ENCODE measurements at regions not wholly inside any gene's neighbourhood (a gene's known extent, or its start where the extent isn't known, plus 50 kb on each side); places are given as distances from the start of the nearest gene placed in this dataset.

DNA sequence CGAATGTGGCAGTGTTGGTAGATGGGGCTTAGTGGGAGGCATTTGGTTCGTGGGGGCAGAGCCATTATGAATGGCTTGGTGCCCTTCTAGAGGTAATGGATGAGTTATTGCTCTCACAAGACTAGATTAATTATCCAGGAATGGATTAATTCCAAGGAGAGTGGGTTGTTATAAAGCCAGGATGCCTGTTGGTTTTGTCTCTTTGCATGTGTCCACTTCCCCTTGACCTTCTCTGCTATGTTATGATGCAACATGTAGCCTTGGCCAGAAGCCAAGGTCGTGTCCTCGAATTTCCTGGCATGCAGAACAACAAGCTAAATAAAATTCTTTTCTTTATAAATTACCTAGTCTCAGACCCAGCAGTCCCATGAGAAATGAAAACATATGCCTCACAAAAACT lies 111.2 kb upstream of the PLS3 start:
- TF ChIP-seq, protein P1, sequence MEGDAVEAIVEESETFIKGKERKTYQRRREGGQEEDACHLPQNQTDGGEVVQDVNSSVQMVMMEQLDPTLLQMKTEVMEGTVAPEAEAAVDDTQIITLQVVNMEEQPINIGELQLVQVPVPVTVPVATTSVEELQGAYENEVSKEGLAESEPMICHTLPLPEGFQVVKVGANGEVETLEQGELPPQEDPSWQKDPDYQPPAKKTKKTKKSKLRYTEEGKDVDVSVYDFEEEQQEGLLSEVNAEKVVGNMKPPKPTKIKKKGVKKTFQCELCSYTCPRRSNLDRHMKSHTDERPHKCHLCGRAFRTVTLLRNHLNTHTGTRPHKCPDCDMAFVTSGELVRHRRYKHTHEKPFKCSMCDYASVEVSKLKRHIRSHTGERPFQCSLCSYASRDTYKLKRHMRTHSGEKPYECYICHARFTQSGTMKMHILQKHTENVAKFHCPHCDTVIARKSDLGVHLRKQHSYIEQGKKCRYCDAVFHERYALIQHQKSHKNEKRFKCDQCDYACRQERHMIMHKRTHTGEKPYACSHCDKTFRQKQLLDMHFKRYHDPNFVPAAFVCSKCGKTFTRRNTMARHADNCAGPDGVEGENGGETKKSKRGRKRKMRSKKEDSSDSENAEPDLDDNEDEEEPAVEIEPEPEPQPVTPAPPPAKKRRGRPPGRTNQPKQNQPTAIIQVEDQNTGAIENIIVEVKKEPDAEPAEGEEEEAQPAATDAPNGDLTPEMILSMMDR (conservative IDR thresholded peaks at IDR 0.05 in 1 of 2, IDR thresholded peaks at IDR 0.05 in 1 of 2; ENCODE audit: low read depth in 1 of 2, low read length in 2 of 2), result no peak
- TF ChIP-seq EZH2 (IDR thresholded peaks at IDR 0.05; ENCODE audit: low read length, missing control alignments), result no peak
